ENCODE measurements at regions not wholly inside any gene's neighbourhood (a gene's known extent, or its start where the extent isn't known, plus 50 kb on each side); places are given as distances from the start of the nearest gene placed in this dataset.

DNA sequence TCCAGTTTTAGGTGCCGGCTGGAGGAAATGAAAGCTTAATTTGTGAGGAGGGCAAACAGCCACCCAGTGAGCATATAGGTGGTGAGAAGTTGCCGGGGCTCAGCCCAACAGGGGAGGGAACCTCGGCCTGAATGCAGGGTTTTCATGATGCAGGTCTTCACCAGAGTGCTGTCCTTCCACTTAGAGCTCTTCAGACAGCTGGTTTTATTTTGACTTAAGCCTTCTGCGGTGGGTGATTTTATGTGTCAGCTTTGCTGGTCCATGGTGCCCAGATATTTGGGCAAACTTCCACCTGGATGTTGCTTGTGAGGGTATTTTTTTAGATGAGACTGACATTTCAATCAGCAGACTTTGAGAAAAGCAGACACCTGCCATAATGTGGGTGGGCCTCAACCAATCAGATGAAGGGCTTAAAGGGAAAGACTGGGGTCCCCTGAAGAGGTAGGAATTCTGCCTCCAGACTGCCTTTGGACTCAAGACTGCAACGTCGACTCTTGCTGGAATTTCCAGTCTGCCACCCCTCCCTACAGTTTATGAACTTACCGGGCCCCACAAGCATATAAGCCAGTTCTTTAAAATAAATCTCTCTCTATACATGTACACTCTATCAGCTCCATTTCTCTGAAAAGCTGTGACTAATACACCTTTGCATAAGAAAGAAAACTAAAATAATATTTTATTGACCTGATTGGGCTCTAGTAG, 72.8 kb downstream of the RHOU start:
- TF ChIP-seq POLR2A (IDR thresholded peaks at IDR 0.05): no peak
- TF ChIP-seq, protein P1, sequence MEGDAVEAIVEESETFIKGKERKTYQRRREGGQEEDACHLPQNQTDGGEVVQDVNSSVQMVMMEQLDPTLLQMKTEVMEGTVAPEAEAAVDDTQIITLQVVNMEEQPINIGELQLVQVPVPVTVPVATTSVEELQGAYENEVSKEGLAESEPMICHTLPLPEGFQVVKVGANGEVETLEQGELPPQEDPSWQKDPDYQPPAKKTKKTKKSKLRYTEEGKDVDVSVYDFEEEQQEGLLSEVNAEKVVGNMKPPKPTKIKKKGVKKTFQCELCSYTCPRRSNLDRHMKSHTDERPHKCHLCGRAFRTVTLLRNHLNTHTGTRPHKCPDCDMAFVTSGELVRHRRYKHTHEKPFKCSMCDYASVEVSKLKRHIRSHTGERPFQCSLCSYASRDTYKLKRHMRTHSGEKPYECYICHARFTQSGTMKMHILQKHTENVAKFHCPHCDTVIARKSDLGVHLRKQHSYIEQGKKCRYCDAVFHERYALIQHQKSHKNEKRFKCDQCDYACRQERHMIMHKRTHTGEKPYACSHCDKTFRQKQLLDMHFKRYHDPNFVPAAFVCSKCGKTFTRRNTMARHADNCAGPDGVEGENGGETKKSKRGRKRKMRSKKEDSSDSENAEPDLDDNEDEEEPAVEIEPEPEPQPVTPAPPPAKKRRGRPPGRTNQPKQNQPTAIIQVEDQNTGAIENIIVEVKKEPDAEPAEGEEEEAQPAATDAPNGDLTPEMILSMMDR (IDR thresholded peaks at IDR 0.05): no peak

Data from right lobe of liver (tissue), 4 donors.